NOMO-1 treated with DMSO at 0.1 percent for 48 hours (cell line): ENCODE measurements at regions not wholly inside any gene's neighbourhood (a gene's known extent, or its start where the extent isn't known, plus 50 kb on each side); places are given as distances from the start of the nearest gene placed in this dataset.
"Not testable (repeated sequence)": the region's sequence is repeated elsewhere in the genome, so short reads cannot be mapped to it uniquely, and the experiment has no call there.

Experiments used
- DNase-seq: peaks from one replicate; lab custom pipeline; 2025; ENCODE audit not compliant: unreplicated experiment; lab: John Stamatoyannopoulos, UW

GRCh38 chr20:25989686-25990085 is 293.0 kb upstream of the ZNF337 start:
- DNase-seq: not testable (repeated sequence)

DNA sequence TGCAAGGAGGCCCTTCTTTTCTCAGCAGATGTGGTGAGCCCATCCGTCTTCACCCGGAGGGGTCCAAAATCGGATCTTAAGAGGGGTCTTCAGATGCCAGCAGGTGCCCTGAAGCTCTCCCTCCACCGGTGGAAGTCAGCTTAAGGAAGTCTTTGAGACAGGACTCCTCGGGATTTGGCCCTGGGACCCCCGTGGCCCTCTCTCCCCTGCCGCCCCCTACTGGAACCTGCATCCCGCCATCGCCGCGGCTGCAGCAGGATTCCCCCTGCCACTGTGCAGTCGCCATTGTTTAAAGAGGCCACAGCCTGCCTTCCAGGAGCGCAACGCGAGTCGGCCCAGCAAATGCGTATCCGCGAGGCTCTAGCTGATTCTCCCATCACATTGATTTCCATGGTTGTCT is 292.5 kb upstream of the ZNF337 start:
- DNase-seq: no peak

DNA sequence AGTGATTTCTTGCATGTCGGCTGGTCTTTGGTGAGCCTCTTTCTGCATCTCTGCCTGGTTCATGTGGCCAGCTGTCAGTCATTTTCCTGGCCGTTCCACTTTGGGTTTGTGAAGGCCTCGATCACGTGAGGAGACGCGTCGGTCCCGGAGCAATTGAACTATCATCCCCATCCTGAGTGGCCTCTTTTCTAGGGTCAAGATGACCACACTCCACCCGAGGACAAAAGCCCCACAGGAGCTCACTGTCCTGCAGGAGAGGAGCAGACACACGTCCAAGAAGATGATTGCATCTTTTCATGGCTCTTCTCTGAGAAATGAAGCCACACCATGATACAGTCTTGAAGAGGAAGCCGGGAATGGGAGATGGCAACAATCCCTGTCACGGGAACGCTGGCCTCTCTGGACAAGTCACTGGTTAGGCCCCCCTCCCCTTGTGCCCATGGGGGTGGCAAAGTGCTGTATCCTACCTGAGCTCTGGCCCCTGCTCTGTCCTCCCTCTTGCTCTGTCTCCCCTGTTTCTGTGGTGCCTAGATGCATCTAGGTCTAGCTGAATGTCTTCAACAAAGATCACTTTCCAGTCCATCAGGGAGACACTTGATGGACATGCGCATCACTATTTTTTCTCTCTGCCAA is 291.4 kb upstream of the ZNF337 start:
- DNase-seq: not testable (repeated sequence)

- DNase-seq: no peak
Observed at GRCh38 chr20:25987073-25987927, 290.6 kb upstream of the ZNF337 start.

DNA sequence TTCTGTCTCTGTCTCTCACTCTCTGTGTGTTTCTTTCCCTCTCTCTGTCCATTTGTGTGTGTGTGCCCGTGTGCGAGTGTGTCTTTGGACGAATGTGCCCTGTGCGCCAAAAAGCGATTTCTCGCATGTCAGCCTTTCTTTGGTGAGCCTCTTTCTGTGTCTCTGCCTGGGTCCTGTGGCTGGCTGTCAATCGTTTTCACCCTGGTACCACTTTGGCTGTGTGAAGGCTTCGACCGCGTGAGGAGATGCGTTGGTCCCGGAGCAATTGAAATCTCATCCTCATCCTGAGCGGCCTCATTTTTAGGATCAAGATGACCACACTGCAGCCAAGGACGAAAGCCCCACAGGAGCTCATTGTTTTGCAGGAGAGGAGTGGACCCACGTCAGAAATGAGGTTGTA is 288.9 kb upstream of the ZNF337 start:
- DNase-seq: no peak

DNA sequence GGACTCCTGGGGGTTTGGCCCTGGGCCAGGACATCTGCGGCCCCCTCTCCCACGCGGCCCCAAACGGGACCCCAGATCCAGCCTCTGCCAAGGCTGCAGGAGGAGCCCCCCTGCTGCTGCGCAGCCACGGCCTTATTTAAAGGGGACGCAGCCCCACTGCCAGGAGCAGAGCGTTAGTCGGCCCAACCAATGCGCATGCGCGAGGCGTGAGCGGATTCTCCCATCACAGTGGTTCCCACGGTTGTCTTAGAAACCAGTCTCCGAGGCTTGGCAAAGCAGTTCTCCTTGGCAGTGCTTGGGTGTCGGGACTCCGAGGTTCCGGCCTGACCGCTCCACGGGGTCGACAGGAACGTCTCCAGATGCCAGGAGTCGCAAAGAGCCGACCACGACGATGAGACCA is 288.3 kb upstream of the ZNF337 start:
- no peak for DNase-seq

GRCh38 chr20:25982701-25983100 is 286.0 kb upstream of the ZNF337 start:
- not testable (repeated sequence) for DNase-seq

DNA sequence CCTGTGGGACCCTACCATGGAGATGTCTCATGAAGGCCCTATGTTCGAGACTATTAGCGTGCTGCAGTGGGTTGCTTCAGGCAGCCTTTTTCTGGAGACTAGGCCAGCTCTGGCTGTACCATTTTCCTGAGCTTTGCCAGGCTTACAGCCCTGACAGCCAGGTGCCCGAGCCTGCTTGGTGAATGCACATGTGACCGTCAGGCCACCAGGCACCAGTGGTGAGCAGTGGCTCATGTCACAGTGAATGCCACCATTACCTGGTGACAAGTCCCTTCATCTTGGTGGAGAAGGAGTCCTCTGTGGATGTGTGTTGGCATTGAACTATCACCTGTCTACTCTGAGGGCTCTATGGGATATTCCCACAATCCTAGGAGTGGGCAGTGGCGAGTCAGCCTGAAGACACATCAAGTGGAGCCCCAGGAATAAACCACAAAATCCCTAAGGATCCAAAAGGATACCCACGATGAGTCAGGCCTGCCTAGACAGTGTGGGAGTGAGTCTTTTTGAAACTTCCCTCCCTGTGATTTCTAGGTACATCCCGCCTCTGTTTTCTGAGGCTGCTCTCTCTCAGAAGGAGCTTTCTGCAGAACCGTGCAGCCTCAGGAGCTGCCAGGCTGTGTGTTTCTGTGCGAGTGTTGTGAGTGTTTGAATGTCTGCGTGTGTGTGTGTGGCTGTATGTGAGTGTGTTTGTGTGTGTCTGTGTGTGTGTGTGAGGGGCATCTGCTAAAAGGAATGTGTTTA is 282.0 kb upstream of the ZNF337 start:
- DNase-seq: not testable (repeated sequence)

DNA sequence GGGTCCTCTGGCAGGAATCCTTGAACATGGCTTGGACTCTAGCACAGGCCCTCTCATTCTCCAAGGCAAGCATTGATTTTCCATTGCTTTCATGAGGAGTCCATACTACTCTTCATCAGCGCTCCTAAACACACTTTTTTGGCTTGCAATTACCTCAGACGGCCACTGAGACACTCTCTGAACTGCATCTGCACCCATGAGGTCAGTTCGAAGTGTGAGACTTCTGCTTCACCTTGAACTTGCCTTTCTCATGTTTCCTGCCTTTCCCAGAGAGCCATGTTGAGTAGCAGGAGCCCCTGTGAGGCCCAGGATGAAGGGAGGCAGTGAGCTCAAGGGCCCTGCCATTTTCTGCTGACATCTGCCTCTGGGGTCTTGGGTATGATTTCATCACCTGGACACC is 279.2 kb upstream of the ZNF337 start:
- DNase-seq: not testable (repeated sequence)

DNA sequence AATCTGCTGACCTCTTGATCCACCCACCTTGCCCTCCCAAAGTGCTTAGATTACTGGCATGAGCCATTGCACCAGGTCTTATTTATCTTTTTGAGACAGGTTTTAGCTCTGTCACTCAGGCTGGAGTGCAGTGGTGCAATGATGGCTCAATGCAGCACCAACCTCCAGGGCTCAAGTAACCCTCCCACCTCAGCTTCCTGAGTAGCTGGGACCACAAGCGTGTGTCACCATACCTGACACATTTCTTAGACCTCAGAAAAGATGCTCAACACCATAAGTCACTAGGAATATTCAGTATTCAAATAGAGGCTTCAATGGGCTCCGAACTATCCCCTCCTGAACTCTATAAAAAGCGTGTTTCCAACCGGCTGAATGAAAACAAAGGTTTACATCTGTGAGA is 268.6 kb upstream of the ZNF337 start:
- not testable (repeated sequence) for DNase-seq

GRCh38 chr20:25953876-25954275 is 257.2 kb upstream of the ZNF337 start:
- DNase-seq: not testable (repeated sequence)

GRCh38 chr20:25935230-25935629 is 238.6 kb upstream of the ZNF337 start:
- DNase-seq: not testable (repeated sequence)

DNA sequence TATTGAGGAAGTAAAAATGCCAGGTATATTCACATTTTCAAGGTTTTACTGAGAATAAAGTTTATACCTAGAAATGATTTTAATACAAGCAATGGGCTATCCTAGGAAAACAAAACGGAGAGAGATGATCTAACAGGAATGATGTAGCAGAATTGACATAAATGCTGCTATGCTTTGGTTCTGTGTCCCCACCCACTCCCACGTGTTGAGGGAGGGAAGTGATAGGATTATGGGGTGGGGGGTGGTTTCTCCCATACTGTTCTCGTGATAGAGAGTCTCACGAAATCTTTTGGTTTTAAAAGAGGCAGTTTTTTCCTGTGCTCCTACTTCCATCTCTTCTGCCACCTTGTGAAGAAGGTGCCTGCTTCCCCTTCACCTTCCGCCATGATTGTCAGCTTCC is 236.2 kb upstream of the ZNF337 start:
- DNase-seq: not testable (repeated sequence)

GRCh38 chr20:25932170-25932569 is 235.5 kb upstream of the ZNF337 start:
- DNase-seq: not testable (repeated sequence)

GRCh38 chr20:25902321-25902720 is 205.7 kb upstream of the ZNF337 start:
- not testable (repeated sequence) for DNase-seq

DNA sequence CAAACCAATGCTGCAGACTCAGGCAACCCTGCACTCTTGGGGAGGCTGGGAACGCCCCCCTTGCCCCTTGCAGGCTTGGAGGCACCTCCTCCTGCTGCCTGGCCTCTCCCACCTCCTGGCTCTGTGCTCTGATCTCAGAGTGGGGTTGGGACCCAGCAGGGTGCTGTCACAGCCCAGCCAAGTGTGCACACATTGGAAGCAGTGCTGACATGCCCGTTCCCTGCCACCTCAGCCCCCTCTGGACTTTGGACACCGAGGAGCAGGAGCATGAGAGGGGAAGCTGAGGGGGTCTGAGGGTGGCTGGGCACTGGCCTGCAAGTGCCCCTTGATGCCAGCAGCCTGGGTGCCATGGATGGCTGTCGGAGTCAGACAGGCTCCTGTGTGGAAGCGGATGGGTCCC is 202.0 kb upstream of the ZNF337 start:
- not testable (repeated sequence) for DNase-seq

- DNase-seq: not testable (repeated sequence)
Observed at GRCh38 chr20:25879096-25879495, 182.4 kb upstream of the ZNF337 start.

- not testable (repeated sequence) for DNase-seq
Observed at GRCh38 chr20:25868650-25868979, 172.0 kb upstream of the ZNF337 start.

GRCh38 chr20:25867776-25868649 is 171.4 kb upstream of the ZNF337 start:
- peak; percentile 1 for DNase-seq

DNA sequence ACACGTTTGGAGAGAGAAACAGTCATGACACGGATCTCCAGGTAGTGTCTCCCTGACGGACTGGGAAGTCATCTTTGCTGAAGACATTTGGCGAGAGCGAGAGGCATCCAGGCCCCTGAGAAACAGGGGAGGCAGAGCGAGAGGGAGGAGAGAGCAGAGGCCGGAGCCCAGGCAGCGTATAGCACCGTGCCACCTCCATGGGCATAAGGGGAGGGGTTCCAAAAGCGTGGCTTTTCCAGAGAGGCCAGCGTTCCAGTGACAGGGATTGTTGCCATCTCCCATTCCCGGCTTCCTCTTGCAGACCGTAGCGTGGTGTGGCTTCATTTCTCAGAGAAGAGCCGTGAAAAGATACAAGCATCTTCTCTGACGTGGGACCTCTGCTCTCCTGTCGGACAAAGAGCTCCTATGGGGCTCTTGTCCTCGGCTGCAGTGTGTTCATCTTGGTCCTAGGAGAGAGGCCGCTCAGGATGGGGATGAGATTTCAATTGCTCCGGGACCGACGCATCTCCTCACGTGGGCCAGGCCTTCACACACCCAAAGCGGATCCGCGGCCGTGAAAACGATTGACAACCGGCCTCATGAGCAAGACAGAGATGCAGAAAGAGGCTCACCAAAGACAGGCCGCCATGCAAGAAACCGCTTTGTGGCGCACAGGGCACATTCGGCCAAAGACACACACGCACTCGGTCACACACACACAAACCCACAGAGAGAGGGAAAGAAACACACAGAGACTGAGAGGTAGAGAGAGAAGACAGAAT is 170.5 kb upstream of the ZNF337 start:
- not testable (repeated sequence) for DNase-seq
